HepG2 (cell line): ENCODE measurements at regions not wholly inside any gene's neighbourhood (a gene's known extent, or its start where the extent isn't known, plus 50 kb on each side); places are given as distances from the start of the nearest gene placed in this dataset.

Experiments
- ATAC-seq: fragments of 200-7000 bp; cut with Tn5 transposase; 3 replicates; pipeline ENCODE4 v1.9.1; 2020; ENCODE audit warnings: mild to moderate bottlenecking, moderate library complexity
- BruUV-seq: library from RNA; stranded (reverse); fragments of 400-500 nt; replicated peaks from 2 replicates; lab custom pipeline; 2021; lab: Mats Ljungman, UMichigan
- CTCF ChIA-PET: fragments of 300-600 bp; formaldehyde crosslinking; extraction: SDS; loops from one replicate; lab custom pipeline; 2021; ENCODE audit warnings: low total read pairs, inconsistent platforms, low intra/inter-chr PET ratio; lab: Yijun Ruan, JAX
- POLR2A ChIA-PET: fragments of 350-600 bp; sonication (Branson Sonifier 250); formaldehyde crosslinking; loops from one replicate; lab custom pipeline; 2020; ENCODE audit warnings: antibody characterized with exemption, inconsistent platforms; lab: Yijun Ruan, JAX
- DNase-seq: peaks from one replicate; pipeline ENCODE4 v3.0.0-alpha.2; 2015; ENCODE audit warnings: low spot score
- FAIRE-seq: peaks from 3 replicates; lab custom pipeline; 2011; peaks lifted over from hg19 to GRCh38; lab: Jason Lieb, UNC
- H2AFZ ChIP-seq: one replicate; pipeline ENCODE4 v1.6.1; 2011; ENCODE audit warnings: low read length, inconsistent platforms
- H3K27ac ChIP-seq: fragments of 300-600 bp; 3 replicates; pipeline ENCODE4 v1.8.0; 2011; ENCODE audit warnings: mixed run types, mild to moderate bottlenecking, mixed read lengths, low read length, inconsistent platforms; ENCODE audit not compliant: insufficient read depth; ENCODE audit errors: extremely low read length
- H3K27me3 ChIP-seq, 2 experiments: fragments of 200-600 bp in 1 of 2; 2 replicates in 1 of 2; 3 replicates in 1 of 2; pipeline versions ENCODE4 v1.6.0 to v1.8.0; 2011; ENCODE audit warnings: low read length in 2 of 2, mild to moderate bottlenecking in 2 of 2, moderate library complexity in 2 of 2, inconsistent platforms in 1 of 2; ENCODE audit not compliant: insufficient read depth in 2 of 2, control insufficient read depth in 1 of 2
- H3K36me3 ChIP-seq, 2 experiments: fragments of 200-600 bp in 1 of 2; replicated peaks in 1 of 2; 2 replicates in 1 of 2; 3 replicates in 1 of 2; pipeline versions ENCODE4 v1.5.1 to v1.8.0; 2011; ENCODE audit warnings: low read length in 2 of 2, inconsistent platforms in 1 of 2; ENCODE audit not compliant: insufficient read depth in 2 of 2, control insufficient read depth in 1 of 2
- H3K4me1 ChIP-seq: 2 replicates; pipeline ENCODE4 v1.5.1; 2012; ENCODE audit warnings: low read length, inconsistent platforms; ENCODE audit not compliant: insufficient read depth
- H3K4me2 ChIP-seq: 2 replicates; pipeline ENCODE4 v1.6.0; 2011; ENCODE audit warnings: low read depth, low read length, inconsistent platforms
- H3K4me3 ChIP-seq, 3 experiments: fragments of 200-600 bp in 1 of 3; sonication (generic), shearing (Covaris generic) in 1 of 3; replicated peaks in 1 of 3; 2 replicates each; pipeline ENCODE4 v1.5.1; 2011 to 2016; ENCODE audit warnings: low read length in 3 of 3, inconsistent platforms in 2 of 3, low read depth in 2 of 3, mild to moderate bottlenecking in 2 of 3, control low read depth in 1 of 3, mixed read lengths in 1 of 3; ENCODE audit not compliant: insufficient read depth in 1 of 3
- H3K79me2 ChIP-seq: one replicate; pipeline ENCODE4 v1.6.1; 2011; ENCODE audit warnings: low read length, inconsistent platforms; ENCODE audit not compliant: insufficient read depth
- H3K9ac ChIP-seq: 2 replicates; pipeline ENCODE4 v1.6.0; 2011; ENCODE audit warnings: mild to moderate bottlenecking, low read depth, low read length, inconsistent platforms; ENCODE audit not compliant: insufficient read depth
- H3K9me3 ChIP-seq: 2 replicates; pipeline ENCODE4 v1.5.1; 2012; ENCODE audit warnings: mild to moderate bottlenecking, low read length
- H4K20me1 ChIP-seq: 2 replicates; pipeline ENCODE4 v1.6.0; 2011; ENCODE audit warnings: inconsistent platforms, mild to moderate bottlenecking, low read length, moderate library complexity; ENCODE audit not compliant: insufficient read depth
- ATF7 ChIP-seq, 2 experiments: fragments of 450-650 bp in 1 of 2; sonication (generic) in 1 of 2; formaldehyde crosslinking in 1 of 2; IDR thresholded peaks; 2 replicates each; pipeline versions ENCODE4 v1.4.0 to v1.6.1; 2016 to 2020; ENCODE audit warnings: antibody characterized with exemption in 1 of 2, mild to moderate bottlenecking in 1 of 2, missing genetic modification reagents in 1 of 2
- PCBP2 ChIP-seq: fragments of 200-400 bp; formaldehyde crosslinking; optimal IDR thresholded peaks from 2 replicates; pipeline ENCODE3; 2018; ENCODE audit warnings: low read length, low read depth; ENCODE audit not compliant: poor library complexity, severe bottlenecking
- PITX1 ChIP-seq: sonication (generic); formaldehyde crosslinking; IDR thresholded peaks from 2 replicates; pipeline ENCODE4 v1.5.1; 2020; ENCODE audit warnings: mild to moderate bottlenecking, missing genetic modification reagents
- POLR2A ChIP-seq, 2 experiments: IDR thresholded peaks; 2 replicates each; pipeline ENCODE4 v1.6.1; 2011; ENCODE audit warnings: low read depth in 2 of 2, low read length in 2 of 2, mild to moderate bottlenecking in 1 of 2, moderate library complexity in 1 of 2; ENCODE audit not compliant: insufficient read depth in 1 of 2
- REXO4 ChIP-seq: sonication (generic); formaldehyde crosslinking; IDR thresholded peaks from 2 replicates; pipeline ENCODE4 v1.8.0; 2022; ENCODE audit warnings: missing genetic modification reagents, mild to moderate bottlenecking, borderline replicate concordance
- RFXANK ChIP-seq: IDR thresholded peaks from 2 replicates; pipeline ENCODE4 v1.6.1; 2016
- ZBTB4 ChIP-seq: sonication (generic); formaldehyde crosslinking; IDR thresholded peaks from 2 replicates; pipeline ENCODE4 v1.4.0; 2020; ENCODE audit warnings: missing genetic modification reagents, mild to moderate bottlenecking, borderline replicate concordance
- ZNF24 ChIP-seq: fragments of 450-650 bp; IDR thresholded peaks from 2 replicates; pipeline ENCODE4 v1.6.1; 2017; ENCODE audit warnings: antibody characterized with exemption, mild to moderate bottlenecking
- ZNF530 ChIP-seq: sonication (generic); formaldehyde crosslinking; IDR thresholded peaks from 2 replicates; pipeline ENCODE4 v1.5.0; 2020; ENCODE audit warnings: low read depth, mild to moderate bottlenecking, missing genetic modification reagents
- in situ Hi-C: cut with HindIII; loops from 2 replicates; pipeline ENCODE4 v1.10.0; 2017; ENCODE audit warnings: low pct_unique_long_range_greater_than_20kb; ENCODE audit not compliant: extremely low pct_ligation_motif_present
- intact Hi-C: fragments of 100-400 bp; cut with micrococcal nuclease; formaldehyde crosslinking; loops from one replicate; pipeline ENCODE4 v1.10.0; 2022; ENCODE audit not compliant: unreplicated experiment

- TF ChIP-seq ZBTB4 (CRISPR knock-in tag): no peak
- TF ChIP-seq REXO4 (CRISPR knock-in tag): no peak
- no peak for TF ChIP-seq POLR2A (IDR thresholded peaks at IDR 0.05; ENCODE audit: insufficient read depth in 1 of 2, low read depth in 2 of 2, low read length in 2 of 2)
- TF ChIP-seq PITX1 (CRISPR knock-in tag): no peak
- no peak for TF ChIP-seq RFXANK (CRISPR knock-in tag)
- TF ChIP-seq PCBP2: no peak
- no peak for TF ChIP-seq ZNF530
Measured at GRCh38 chr9:82890401-82890800, 172.5 kb downstream of the RASEF start (continued).

- in situ Hi-C loops (no loop called here), intact Hi-C loops (no loop called here)
- H3K36me3 ChIP-seq: no peaks in the 10 kb centered on the region
- FAIRE-seq: no peak
- POLR2A ChIA-PET: no interaction called here
- no peaks in the 10 kb centered on the region for H3K79me2 ChIP-seq
- peak; percentile 25; the same call in 1 of the 2 replicates for TF ChIP-seq ATF7 (IDR thresholded peaks at IDR 0.05)
- TF ChIP-seq ATF7 (CRISPR knock-in tag; IDR thresholded peaks at IDR 0.05): no peak
- TF ChIP-seq ZNF24: no peak
- TF ChIP-seq, all 625 proteins: peak for 1
- no TSS peak for BruUV-seq
- Histone ChIP-seq H3K9ac (no peak overlapping the region), H3K27me3 (no peaks in the 10 kb centered on the region), H3K4me1 (no peaks in the 10 kb centered on the region), H3K27ac (no peak overlapping the region), H3K9me3 (no peaks in the 10 kb centered on the region), H4K20me1 (no peaks in the 10 kb centered on the region), H2AFZ (no peak overlapping the region), H3K4me3 (no peak overlapping the region), H3K4me2 (no peak overlapping the region)
- CTCF ChIA-PET: no interaction called here
- no peak for ATAC-seq
- DNase-seq: no peak
Measured at GRCh38 chr9:82890865-82891264, 172.1 kb downstream of the RASEF start.
